ENCODE measurements at regions not wholly inside any gene's neighbourhood (a gene's known extent, or its start where the extent isn't known, plus 50 kb on each side); places are given as distances from the start of the nearest gene placed in this dataset.

- H3K4me2 ChIP-seq (ENCODE audit: low read length), result no peak overlapping the region
- POLR2A ChIA-PET (ENCODE audit: unreplicated experiment), result no interaction called here
- CTCF ChIA-PET, result no interaction called here
- DNase-seq (no peak), ATAC-seq (no peak)
- peaks cover 2% of the 10 kb centered on the region; the same call in 1 of the 2 replicates for H4K20me1 ChIP-seq (ENCODE audit: low read length)
- H3K9me3 ChIP-seq (ENCODE audit: low read length), result no peaks in the 10 kb centered on the region
- no TSS peak for BruUV-seq (replicated peaks)
- peak overlapping the region; percentile 86 for H3K27ac ChIP-seq (ENCODE audit: low read length)
- H3K9me2 ChIP-seq (replicated peaks; ENCODE audit: low read length), result no peaks in the 10 kb centered on the region
- H2AFZ ChIP-seq (ENCODE audit: low read length), result no peak overlapping the region
- H3K36me3 ChIP-seq (ENCODE audit: low read depth, low read length), result peaks cover 2% of the 10 kb centered on the region; the same call in 1 of the 2 replicates
- peaks cover 40% of the 10 kb centered on the region for H3K4me1 ChIP-seq (ENCODE audit: insufficient read depth, low read length)
- no peaks in the 10 kb centered on the region for H3K27me3 ChIP-seq (ENCODE audit: low read length)
- H3K79me2 ChIP-seq (ENCODE audit: low read length), result peaks cover 94% of the 10 kb centered on the region
- H3K9ac ChIP-seq (ENCODE audit: low read length), result no peak overlapping the region
- TF ChIP-seq EZH2 (IDR thresholded peaks at IDR 0.05; ENCODE audit: low read length, unreplicated experiment), result no peak
- TF ChIP-seq EZH2phosphoT487 (IDR thresholded peaks at IDR 0.05; ENCODE audit: borderline replicate concordance, low read length), result no peak
- TF ChIP-seq CTCF (conservative IDR thresholded peaks at IDR 0.05; ENCODE audit: low read depth, low read length), result no peak
- no peaks in the 10 kb centered on the region for H3F3A ChIP-seq (ENCODE audit: low read length, unreplicated experiment)
- no peak overlapping the region for H3K4me3 ChIP-seq (ENCODE audit: low read length)
- intact Hi-C loops (cut with micrococcal nuclease), result no loop called here
Measured at GRCh38 chr17:77393274-77393600, 252.5 kb downstream of the SEC14L1 start.

- BruUV-seq (replicated peaks), result no TSS peak
- H2AFZ ChIP-seq (ENCODE audit: low read length), result no peak overlapping the region
- H3K9ac ChIP-seq (ENCODE audit: low read length), result peak overlapping the region; percentile 9; the same call in 1 of the 2 replicates
- peaks cover 3% of the 10 kb centered on the region; the same call in 1 of the 2 replicates for H3K36me3 ChIP-seq (ENCODE audit: low read depth, low read length)
- intact Hi-C loops (cut with micrococcal nuclease), result no loop called here
- POLR2A ChIA-PET (ENCODE audit: unreplicated experiment), result no interaction called here
- H3K4me2 ChIP-seq (ENCODE audit: low read length), result no peak overlapping the region
- peaks cover 40% of the 10 kb centered on the region for H3K4me1 ChIP-seq (ENCODE audit: insufficient read depth, low read length)
- H3K9me2 ChIP-seq (replicated peaks; ENCODE audit: low read length), result no peaks in the 10 kb centered on the region
- no peaks in the 10 kb centered on the region for H3F3A ChIP-seq (ENCODE audit: low read length, unreplicated experiment)
- ATAC-seq (no peak), DNase-seq (no peak)
- no peaks in the 10 kb centered on the region for H3K9me3 ChIP-seq (ENCODE audit: low read length)
- H4K20me1 ChIP-seq (ENCODE audit: low read length), result peaks cover 7% of the 10 kb centered on the region; the same call in 1 of the 2 replicates
- peaks cover 94% of the 10 kb centered on the region for H3K79me2 ChIP-seq (ENCODE audit: low read length)
- CTCF ChIA-PET, result no interaction called here
- H3K4me3 ChIP-seq (ENCODE audit: low read length), result no peak overlapping the region
- peak overlapping the region; percentile 61 for H3K27ac ChIP-seq (ENCODE audit: low read length)
- no peaks in the 10 kb centered on the region for H3K27me3 ChIP-seq (ENCODE audit: low read length)
- TF ChIP-seq EZH2phosphoT487 (IDR thresholded peaks at IDR 0.05; ENCODE audit: borderline replicate concordance, low read length), result no peak
- TF ChIP-seq EZH2 (IDR thresholded peaks at IDR 0.05; ENCODE audit: low read length, unreplicated experiment), result no peak
- TF ChIP-seq CTCF (conservative IDR thresholded peaks at IDR 0.05; ENCODE audit: low read depth, low read length), result no peak
Measured at GRCh38 chr17:77393867-77394539, 253.2 kb downstream of the SEC14L1 start.

- no peaks in the 10 kb centered on the region for H3K9me2 ChIP-seq (replicated peaks; ENCODE audit: low read length)
- no TSS peak for BruUV-seq (replicated peaks)
- peak overlapping the region; percentile 9; the same call in 1 of the 2 replicates for H3K9ac ChIP-seq (ENCODE audit: low read length)
- H3K27ac ChIP-seq (ENCODE audit: low read length), result peak overlapping the region; percentile 61
- no peak overlapping the region for H3K4me3 ChIP-seq (ENCODE audit: low read length)
- TF ChIP-seq EZH2phosphoT487 (IDR thresholded peaks at IDR 0.05; ENCODE audit: borderline replicate concordance, low read length), result no peak
- TF ChIP-seq EZH2 (IDR thresholded peaks at IDR 0.05; ENCODE audit: low read length, unreplicated experiment), result no peak
- TF ChIP-seq CTCF (conservative IDR thresholded peaks at IDR 0.05; ENCODE audit: low read depth, low read length), result no peak
- H3K27me3 ChIP-seq (ENCODE audit: low read length), result no peaks in the 10 kb centered on the region
- H2AFZ ChIP-seq (ENCODE audit: low read length), result no peak overlapping the region
- peaks cover 94% of the 10 kb centered on the region for H3K79me2 ChIP-seq (ENCODE audit: low read length)
- peak; percentile 25; the same call in 1 of the 2 replicates for ATAC-seq
- H3F3A ChIP-seq (ENCODE audit: low read length, unreplicated experiment), result no peaks in the 10 kb centered on the region
- CTCF ChIA-PET, result no interaction called here
- peak; percentile 53 for DNase-seq
- peaks cover 40% of the 10 kb centered on the region for H3K4me1 ChIP-seq (ENCODE audit: insufficient read depth, low read length)
- H4K20me1 ChIP-seq (ENCODE audit: low read length), result peaks cover 7% of the 10 kb centered on the region; the same call in 1 of the 2 replicates
- peaks cover 10% of the 10 kb centered on the region; the same call in 1 of the 2 replicates for H3K36me3 ChIP-seq (ENCODE audit: low read depth, low read length)
- H3K9me3 ChIP-seq (ENCODE audit: low read length), result no peaks in the 10 kb centered on the region
- intact Hi-C loops (cut with micrococcal nuclease), result no loop called here
- H3K4me2 ChIP-seq (ENCODE audit: low read length), result no peak overlapping the region
- POLR2A ChIA-PET (ENCODE audit: unreplicated experiment), result no interaction called here
Measured at GRCh38 chr17:77394540-77395295, 253.9 kb downstream of the SEC14L1 start.

Measured in PC-3 (cell line).